Vagina (tissue), 2 donors: ENCODE measurements at regions not wholly inside any gene's neighbourhood (a gene's known extent, or its start where the extent isn't known, plus 50 kb on each side); places are given as distances from the start of the nearest gene placed in this dataset.
A peak's percentile ranks its signal among the peaks of the same experiment; 100 is the strongest.
"Not testable (repeated sequence)": the region's sequence is repeated elsewhere in the genome, so short reads cannot be mapped to it uniquely, and the experiment has no call there.

Source experiments
- DNase-seq, 2 donors: peaks; one replicate each; pipeline ENCODE4 v3.0.0-alpha.2; 2017; ENCODE audit errors: extremely low spot score in 2 of 2
- H3K27ac ChIP-seq: fragments of 200-600 bp; sonication (generic); one replicate; pipeline ENCODE4 v1.5.1; 2019
- H3K27me3 ChIP-seq: fragments of 200-600 bp; sonication (generic); one replicate; pipeline ENCODE4 v1.5.1; 2019
- H3K36me3 ChIP-seq, 2 donors: fragments of 200-600 bp; sonication (generic); one replicate each; pipeline ENCODE4 v1.5.1; 2017 to 2019
- H3K4me1 ChIP-seq: fragments of 200-600 bp; sonication (generic); one replicate; pipeline ENCODE4 v1.5.1; 2019
- H3K4me3 ChIP-seq, 2 donors: fragments of 200-600 bp; sonication (generic); 1 replicate in 1 of 2; 2 replicates in 1 of 2; pipeline ENCODE4 v1.5.1; 2016 to 2019
- H3K9me3 ChIP-seq: fragments of 200-600 bp; sonication (generic); one replicate; pipeline ENCODE4 v1.5.1; 2019
- CTCF ChIP-seq, 3 experiments: fragments of 450-650 bp in 2 of 3; fragments of 200-600 bp in 1 of 3; sonication (generic) in 1 of 3; IDR thresholded peaks; one replicate each; pipeline ENCODE4 v1.5.1; 2017 to 2019; ENCODE audit warnings: antibody characterized with exemption in 3 of 3, mild to moderate bottlenecking in 2 of 3, moderate library complexity in 2 of 3
- POLR2A ChIP-seq, 2 donors: fragments of 450-650 bp; IDR thresholded peaks; one replicate each; pipeline ENCODE4 v1.6.1; 2017; ENCODE audit warnings: antibody characterized with exemption in 2 of 2, mild to moderate bottlenecking in 2 of 2, moderate library complexity in 2 of 2
- POLR2AphosphoS5 ChIP-seq, 2 donors: sonication (generic); formaldehyde crosslinking; IDR thresholded peaks; one replicate each; pipeline ENCODE4 v1.9.0; 2017; ENCODE audit warnings: antibody characterized with exemption in 2 of 2, mild to moderate bottlenecking in 2 of 2, low read depth in 1 of 2; ENCODE audit not compliant: insufficient read depth in 1 of 2
- intact Hi-C: fragments of 100-400 bp; cut with DNase I; formaldehyde crosslinking; loops from one replicate; pipeline ENCODE4 v1.15.1; 2023

- Histone ChIP-seq H3K4me3 (no peak overlapping the region), H3K9me3 (no peaks in the 10 kb centered on the region), H3K36me3 (no peaks in the 10 kb centered on the region), H3K27ac (no peak overlapping the region), H3K27me3 (no peaks in the 10 kb centered on the region), H3K4me1 (no peaks in the 10 kb centered on the region)
- TF ChIP-seq POLR2AphosphoS5 (IDR thresholded peaks at IDR 0.05; ENCODE audit: insufficient read depth in 1 of 2, low read depth in 1 of 2) (no peak), CTCF (IDR thresholded peaks at IDR 0.05) (no peak), POLR2A (IDR thresholded peaks at IDR 0.05) (no peak)
- intact Hi-C loops = no loop called here
- no peak for DNase-seq
These were observed 235.1 kb downstream of the CWH43 start for GRCh38 chr4:49221209-49221608.

- H3K36me3 ChIP-seq, H3K27ac ChIP-seq, H3K4me1 ChIP-seq, DNase-seq, H3K9me3 ChIP-seq, intact Hi-C loops, H3K27me3 ChIP-seq, H3K4me3 ChIP-seq: not testable (repeated sequence)
These were observed 236.7 kb downstream of the CWH43 start for GRCh38 chr4:49222810-49223209.

- H3K36me3 ChIP-seq, intact Hi-C loops, H3K4me1 ChIP-seq, H3K4me3 ChIP-seq, H3K27ac ChIP-seq, H3K9me3 ChIP-seq, H3K27me3 ChIP-seq: not testable (repeated sequence)
- DNase-seq = peak in 1 of 2 donors; percentile 44
These were observed 240.3 kb downstream of the CWH43 start for GRCh38 chr4:49226216-49226866.

- intact Hi-C loops, H3K27ac ChIP-seq, H3K4me3 ChIP-seq, H3K9me3 ChIP-seq, H3K4me1 ChIP-seq, H3K27me3 ChIP-seq, H3K36me3 ChIP-seq: not testable (repeated sequence)
- peak in 1 of 2 donors; percentile 58 for DNase-seq
These were observed 241.9 kb downstream of the CWH43 start for GRCh38 chr4:49227941-49228340.

GRCh38 chr4:49229243-49229642 lies 243.2 kb downstream of the CWH43 start:
- H3K36me3 ChIP-seq, H3K27me3 ChIP-seq, H3K27ac ChIP-seq, DNase-seq, H3K9me3 ChIP-seq, H3K4me3 ChIP-seq, intact Hi-C loops, H3K4me1 ChIP-seq: not testable (repeated sequence)

- DNase-seq = peak; percentile 67 to 70
- H3K4me1 ChIP-seq, H3K9me3 ChIP-seq, H3K27ac ChIP-seq, H3K4me3 ChIP-seq, H3K36me3 ChIP-seq, intact Hi-C loops, H3K27me3 ChIP-seq: not testable (repeated sequence)
These were observed 243.6 kb downstream of the CWH43 start for GRCh38 chr4:49229713-49230112.

- H3K27me3 ChIP-seq, H3K36me3 ChIP-seq, intact Hi-C loops, DNase-seq, H3K4me3 ChIP-seq, H3K4me1 ChIP-seq, H3K27ac ChIP-seq, H3K9me3 ChIP-seq: not testable (repeated sequence)
These were observed 247.3 kb downstream of the CWH43 start for GRCh38 chr4:49233346-49233745.

GRCh38 chr4:49233749-49234148 lies 247.7 kb downstream of the CWH43 start:
- H3K4me1 ChIP-seq, H3K36me3 ChIP-seq, H3K9me3 ChIP-seq, H3K27me3 ChIP-seq, H3K27ac ChIP-seq, intact Hi-C loops, H3K4me3 ChIP-seq: not testable (repeated sequence)
- DNase-seq = peak in 1 of 2 donors; percentile 81

GRCh38 chr4:49234382-49234781 lies 248.3 kb downstream of the CWH43 start:
- H3K4me3 ChIP-seq, intact Hi-C loops, H3K9me3 ChIP-seq, DNase-seq, H3K27ac ChIP-seq, H3K27me3 ChIP-seq, H3K4me1 ChIP-seq, H3K36me3 ChIP-seq: not testable (repeated sequence)

GRCh38 chr4:49235413-49236160 lies 249.5 kb downstream of the CWH43 start:
- H3K4me1 ChIP-seq, H3K27me3 ChIP-seq, H3K4me3 ChIP-seq, H3K36me3 ChIP-seq, H3K27ac ChIP-seq, H3K9me3 ChIP-seq, intact Hi-C loops: not testable (repeated sequence)
- peak in 1 of 2 donors; percentile 84 for DNase-seq

GRCh38 chr4:49236474-49236873 lies 250.4 kb downstream of the CWH43 start:
- H3K4me1 ChIP-seq, H3K27me3 ChIP-seq, H3K36me3 ChIP-seq, H3K4me3 ChIP-seq, H3K9me3 ChIP-seq, intact Hi-C loops, H3K27ac ChIP-seq: not testable (repeated sequence)
- peak in 1 of 2 donors; percentile 62 for DNase-seq

GRCh38 chr4:49241295-49241694 lies 255.2 kb downstream of the CWH43 start:
- H3K9me3 ChIP-seq, H3K4me1 ChIP-seq, H3K4me3 ChIP-seq, DNase-seq, H3K36me3 ChIP-seq, H3K27me3 ChIP-seq, H3K27ac ChIP-seq, intact Hi-C loops: not testable (repeated sequence)
